Loucy (cell line): ENCODE measurements at regions not wholly inside any gene's neighbourhood (a gene's known extent, or its start where the extent isn't known, plus 50 kb on each side); places are given as distances from the start of the nearest gene placed in this dataset.

Source experiments
- H2AFZ ChIP-seq: fragments of 200-600 bp; sonication (generic); 2 replicates; pipeline ENCODE4 v1.6.0; 2016; ENCODE audit warnings: antibody characterized with exemption, mild to moderate bottlenecking, low read length, moderate library complexity
- H3F3A ChIP-seq: fragments of 200-600 bp; 2 replicates; pipeline ENCODE4 v1.6.0; 2016; ENCODE audit warnings: antibody characterized with exemption, low read depth, mild to moderate bottlenecking
- H3K27me3 ChIP-seq: fragments of 200-600 bp; sonication (generic); 2 replicates; pipeline ENCODE4 v1.6.1; 2014; ENCODE audit warnings: low read length, mild to moderate bottlenecking; ENCODE audit not compliant: insufficient read depth, poor library complexity, severe bottlenecking
- H3K36me3 ChIP-seq: fragments of 200-600 bp; sonication (generic); 2 replicates; pipeline ENCODE4 v1.6.1; 2016; ENCODE audit warnings: low read length; ENCODE audit not compliant: insufficient read depth
- H3K4me1 ChIP-seq: fragments of 200-600 bp; sonication (generic); 2 replicates; pipeline ENCODE4 v1.5.1; 2014; ENCODE audit warnings: low read length, mild to moderate bottlenecking; ENCODE audit not compliant: insufficient read depth, poor library complexity, severe bottlenecking
- H3K4me2 ChIP-seq: fragments of 200-600 bp; sonication (generic); 2 replicates; pipeline ENCODE4 v1.6.0; 2014; ENCODE audit warnings: antibody characterized with exemption, low read length, low read depth, mild to moderate bottlenecking; ENCODE audit not compliant: poor library complexity, severe bottlenecking
- H3K4me3 ChIP-seq: fragments of 200-600 bp; sonication (generic); 2 replicates; pipeline ENCODE4 v1.5.1; 2014; ENCODE audit warnings: low read length, mild to moderate bottlenecking, mixed read lengths; ENCODE audit not compliant: poor library complexity, severe bottlenecking
- H3K79me2 ChIP-seq: fragments of 200-600 bp; sonication (generic); 2 replicates; pipeline ENCODE4 v1.6.1; 2014; ENCODE audit warnings: low read length; ENCODE audit not compliant: insufficient read depth
- H3K9ac ChIP-seq: fragments of 200-600 bp; sonication (generic); 2 replicates; pipeline ENCODE4 v1.6.0; 2014; ENCODE audit warnings: mild to moderate bottlenecking, low read depth, low read length, moderate library complexity; ENCODE audit not compliant: poor library complexity, severe bottlenecking
- H3K9me2 ChIP-seq: fragments of 200-600 bp; sonication (generic); replicated peaks from 2 replicates; pipeline ENCODE4 v1.6.1; 2016; ENCODE audit warnings: low read depth, low read length, mixed read lengths
- H3K9me3 ChIP-seq: fragments of 200-600 bp; sonication (generic); 2 replicates; pipeline ENCODE4 v1.6.1; 2014; ENCODE audit warnings: mild to moderate bottlenecking, antibody characterized with exemption, low read length, low read depth; ENCODE audit not compliant: insufficient read depth
- H4K20me1 ChIP-seq: fragments of 200-600 bp; sonication (generic); 2 replicates; pipeline ENCODE4 v1.6.0; 2014; ENCODE audit warnings: antibody characterized with exemption, low read length, mild to moderate bottlenecking; ENCODE audit not compliant: insufficient read depth, poor library complexity, severe bottlenecking
- EZH2phosphoT487 ChIP-seq: fragments of 200-600 bp; IDR thresholded peaks from 2 replicates; pipeline ENCODE4 v1.6.1; 2018; ENCODE audit warnings: antibody characterized with exemption, mild to moderate bottlenecking, moderate library complexity, borderline replicate concordance
- TF ChIP-seq, protein P1 (sequence below): fragments of 200-600 bp; sonication (generic); conservative IDR thresholded peaks from 2 replicates; pipeline ENCODE4 v1.5.1; 2014; ENCODE audit warnings: mild to moderate bottlenecking, antibody characterized with exemption, low read length

DNA sequence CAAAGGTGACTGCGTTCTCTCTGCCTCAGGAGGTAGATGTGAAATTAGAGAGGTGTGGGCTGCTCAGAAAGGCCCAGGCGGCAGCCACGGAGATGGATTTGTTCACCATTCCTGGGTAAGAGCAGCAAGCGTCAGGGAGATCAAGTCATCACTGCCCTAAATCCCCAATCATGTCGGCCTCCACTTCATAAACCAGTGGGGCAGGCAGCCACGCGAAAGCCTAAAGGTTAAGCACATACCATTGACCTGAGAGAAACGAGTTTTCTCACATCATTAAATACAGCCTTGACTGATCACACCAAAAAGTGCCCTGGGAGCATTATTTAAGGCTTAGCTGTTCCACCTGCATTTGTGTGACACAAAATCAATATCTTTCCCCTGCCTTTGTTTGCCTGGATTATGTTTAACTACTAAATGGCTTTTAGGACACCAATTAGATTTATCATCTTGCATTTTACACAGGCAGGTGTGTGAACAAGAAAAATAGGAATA, 50.7 kb upstream of the FOXB1 start:
- peaks cover 19% of the 10 kb centered on the region for H3K4me1 ChIP-seq
- H3K9ac ChIP-seq, result no peak overlapping the region
- H3K4me2 ChIP-seq, result no peak overlapping the region
- no peaks in the 10 kb centered on the region for H4K20me1 ChIP-seq
- H2AFZ ChIP-seq, result 0 out of 2 replicates have a peak overlapping the region, but pooled peaks have one; percentile 19
- peaks cover 12% of the 10 kb centered on the region for H3K9me3 ChIP-seq
- no peaks in the 10 kb centered on the region for H3K36me3 ChIP-seq
- H3F3A ChIP-seq, result no peaks in the 10 kb centered on the region
- H3K9me2 ChIP-seq, result no peaks in the 10 kb centered on the region
- TF ChIP-seq EZH2phosphoT487, result no peak
- TF ChIP-seq, protein P1, sequence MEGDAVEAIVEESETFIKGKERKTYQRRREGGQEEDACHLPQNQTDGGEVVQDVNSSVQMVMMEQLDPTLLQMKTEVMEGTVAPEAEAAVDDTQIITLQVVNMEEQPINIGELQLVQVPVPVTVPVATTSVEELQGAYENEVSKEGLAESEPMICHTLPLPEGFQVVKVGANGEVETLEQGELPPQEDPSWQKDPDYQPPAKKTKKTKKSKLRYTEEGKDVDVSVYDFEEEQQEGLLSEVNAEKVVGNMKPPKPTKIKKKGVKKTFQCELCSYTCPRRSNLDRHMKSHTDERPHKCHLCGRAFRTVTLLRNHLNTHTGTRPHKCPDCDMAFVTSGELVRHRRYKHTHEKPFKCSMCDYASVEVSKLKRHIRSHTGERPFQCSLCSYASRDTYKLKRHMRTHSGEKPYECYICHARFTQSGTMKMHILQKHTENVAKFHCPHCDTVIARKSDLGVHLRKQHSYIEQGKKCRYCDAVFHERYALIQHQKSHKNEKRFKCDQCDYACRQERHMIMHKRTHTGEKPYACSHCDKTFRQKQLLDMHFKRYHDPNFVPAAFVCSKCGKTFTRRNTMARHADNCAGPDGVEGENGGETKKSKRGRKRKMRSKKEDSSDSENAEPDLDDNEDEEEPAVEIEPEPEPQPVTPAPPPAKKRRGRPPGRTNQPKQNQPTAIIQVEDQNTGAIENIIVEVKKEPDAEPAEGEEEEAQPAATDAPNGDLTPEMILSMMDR, result no peak
- no peaks in the 10 kb centered on the region for H3K27me3 ChIP-seq
- H3K4me3 ChIP-seq, result no peak overlapping the region
- H3K79me2 ChIP-seq, result no peaks in the 10 kb centered on the region

DNA sequence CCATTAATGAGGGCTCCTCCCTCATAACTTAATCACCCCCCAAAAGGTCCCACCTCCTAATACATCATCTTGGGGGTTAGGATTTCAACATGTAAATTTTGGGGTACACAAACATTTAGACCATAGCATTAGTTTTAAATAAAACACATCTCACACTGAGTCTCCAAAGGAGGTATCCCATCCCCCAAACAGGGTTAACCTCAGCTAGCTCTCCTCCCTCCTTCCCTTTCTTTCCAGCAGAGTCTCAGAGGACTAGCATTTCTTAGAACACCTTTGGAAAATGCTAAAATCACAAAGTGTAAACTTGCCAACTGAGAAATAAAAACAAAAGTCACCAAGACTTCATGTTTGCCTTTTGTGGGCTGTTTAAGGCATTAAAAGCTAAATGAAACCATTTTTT, 51.2 kb upstream of the FOXB1 start:
- H3K27me3 ChIP-seq, result no peaks in the 10 kb centered on the region
- H3K9me2 ChIP-seq, result no peaks in the 10 kb centered on the region
- H3K9me3 ChIP-seq, result peaks cover 9% of the 10 kb centered on the region
- H3K4me1 ChIP-seq, result peaks cover 19% of the 10 kb centered on the region
- TF ChIP-seq EZH2phosphoT487, result no peak
- TF ChIP-seq, protein P1, result no peak
- no peak overlapping the region for H3K4me3 ChIP-seq
- no peak overlapping the region for H3K9ac ChIP-seq
- no peak overlapping the region for H3K4me2 ChIP-seq
- no peaks in the 10 kb centered on the region for H3K36me3 ChIP-seq
- H3K79me2 ChIP-seq, result no peaks in the 10 kb centered on the region
- H2AFZ ChIP-seq, result 0 out of 2 replicates have a peak overlapping the region, but pooled peaks have one; percentile 19
- H3F3A ChIP-seq, result no peaks in the 10 kb centered on the region
- H4K20me1 ChIP-seq, result no peaks in the 10 kb centered on the region

DNA sequence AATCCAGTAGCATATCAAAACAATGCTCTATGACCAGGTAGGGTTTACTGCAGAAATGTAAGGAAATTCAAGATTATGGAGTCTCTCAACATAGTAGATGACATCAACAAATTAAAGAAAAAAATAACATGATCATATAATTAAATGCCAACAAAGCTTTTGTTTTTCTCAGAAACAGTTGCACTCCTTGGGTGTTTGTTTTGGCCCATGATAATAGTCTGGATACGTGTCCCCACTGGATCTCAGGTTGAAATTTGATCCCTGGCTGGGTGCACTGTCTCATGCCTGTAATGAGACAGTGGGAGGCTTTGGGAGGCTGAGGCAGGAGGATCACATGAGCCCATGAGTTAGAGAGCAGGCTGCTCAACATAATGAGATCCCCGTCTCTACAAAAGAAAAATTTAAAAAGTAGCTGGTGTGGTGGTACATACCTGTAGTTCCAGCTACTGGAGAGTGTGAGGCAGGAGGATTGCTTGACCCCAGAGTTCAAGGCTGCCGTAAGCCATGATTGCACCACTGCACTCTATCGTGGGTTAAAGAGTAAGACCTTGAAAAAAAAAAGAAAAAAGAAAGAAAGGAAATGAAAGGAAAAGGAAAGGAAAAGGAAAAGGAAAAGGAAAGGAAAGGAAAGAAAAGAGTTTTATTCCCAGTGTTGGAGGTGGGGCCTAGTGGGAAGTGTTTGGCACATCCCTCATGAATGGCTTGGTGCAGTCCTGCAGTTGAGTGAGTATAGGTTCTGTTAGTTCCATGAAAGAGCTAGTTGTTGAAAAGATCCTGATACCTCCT, 53.3 kb upstream of the FOXB1 start:
- Histone ChIP-seq H3K9ac (peak overlapping the region; percentile 27), H3K27me3 (no peaks in the 10 kb centered on the region), H3K4me3 (no peak overlapping the region), H3K9me2 (no peaks in the 10 kb centered on the region), H3K36me3 (no peaks in the 10 kb centered on the region), H3F3A (no peaks in the 10 kb centered on the region), H3K9me3 (peaks cover 3% of the 10 kb centered on the region; the same call in 1 of the 2 replicates), H4K20me1 (no peaks in the 10 kb centered on the region), H3K79me2 (no peaks in the 10 kb centered on the region), H3K4me2 (no peak overlapping the region), H2AFZ (0 out of 2 replicates have a peak overlapping the region, but pooled peaks have one; percentile 13), H3K4me1 (peaks cover 19% of the 10 kb centered on the region)
- TF ChIP-seq EZH2phosphoT487, result no peak
- TF ChIP-seq, protein P1, result no peak
